GM21360 (cell line): ENCODE measurements at regions not wholly inside any gene's neighbourhood (a gene's known extent, or its start where the extent isn't known, plus 50 kb on each side); places are given as distances from the start of the nearest gene placed in this dataset.

Experiments
- ATAC-seq: cut with Tn5 transposase; IDR thresholded peaks from one replicate; pipeline ENCODE4 v1.9.1; 2021; ENCODE audit warnings: mild to moderate bottlenecking, moderate library complexity; ENCODE audit not compliant: unreplicated experiment

- ATAC-seq, result no peak
Observed at GRCh38 chr20:56952258-56953047, 314.0 kb downstream of the BMP7 start.

GRCh38 chr20:56953048-56953586 is 313.3 kb downstream of the BMP7 start:
- no peak for ATAC-seq

- ATAC-seq, result no peak
Observed at GRCh38 chr20:56954797-56955196, 311.6 kb downstream of the BMP7 start.

GRCh38 chr20:56955680-56956079 is 310.8 kb downstream of the BMP7 start:
- ATAC-seq, result no peak

- ATAC-seq, result no peak
Observed at GRCh38 chr20:56956534-56956933, 309.9 kb downstream of the BMP7 start.

- no peak for ATAC-seq
Observed at GRCh38 chr20:56957737-56958553, 308.5 kb downstream of the BMP7 start.

- ATAC-seq, result no peak
Observed at GRCh38 chr20:56964901-56965300, 301.5 kb downstream of the BMP7 start.

- no peak for ATAC-seq
Observed at GRCh38 chr20:56967916-56968315, 298.5 kb downstream of the BMP7 start.

- no peak for ATAC-seq
Observed at GRCh38 chr20:56968376-56969048, 297.9 kb downstream of the BMP7 start.

GRCh38 chr20:56974499-56975250 is 291.8 kb downstream of the BMP7 start:
- ATAC-seq, result no peak

GRCh38 chr20:56975838-56976237 is 290.6 kb downstream of the BMP7 start:
- no peak for ATAC-seq

- no peak for ATAC-seq
Observed at GRCh38 chr20:56976336-56976735, 290.1 kb downstream of the BMP7 start.

GRCh38 chr20:56978475-56978874 is 288.0 kb downstream of the BMP7 start:
- ATAC-seq, result no peak

- no peak for ATAC-seq
Observed at GRCh38 chr20:56979125-56979524, 287.3 kb downstream of the BMP7 start.

GRCh38 chr20:56981301-56981700 is 285.1 kb downstream of the BMP7 start:
- no peak for ATAC-seq

GRCh38 chr20:56983813-56984212 is 282.6 kb downstream of the BMP7 start:
- ATAC-seq, result no peak

- ATAC-seq, result no peak
Observed at GRCh38 chr20:56985066-56985685, 281.3 kb downstream of the BMP7 start.

- no peak for ATAC-seq
Observed at GRCh38 chr20:56986476-56986875, 280.0 kb downstream of the BMP7 start.

GRCh38 chr20:56986931-56987720 is 279.3 kb downstream of the BMP7 start:
- ATAC-seq, result no peak
